Liver (tissue), 3 donors: ENCODE measurements at regions not wholly inside any gene's neighbourhood (a gene's known extent, or its start where the extent isn't known, plus 50 kb on each side); places are given as distances from the start of the nearest gene placed in this dataset.

Source experiments
- CTCF ChIP-seq: fragments of 150-350 bp; IDR thresholded peaks from 2 replicates; pipeline ENCODE4 v1.5.1; 2017; ENCODE audit warnings: improper control_type of control experiment, low read depth, low read length; ENCODE audit not compliant: missing input control
- EGR1 ChIP-seq, 2 donors: IDR thresholded peaks; 2 replicates each; pipeline ENCODE4 v1.6.1; 2016 to 2018; ENCODE audit warnings: antibody characterized with exemption in 2 of 2, low read depth in 2 of 2
- JUND ChIP-seq, 2 donors: IDR thresholded peaks; 2 replicates each; pipeline ENCODE4 v1.6.1; 2016; ENCODE audit warnings: antibody characterized with exemption in 2 of 2
- MAX ChIP-seq: IDR thresholded peaks from 2 replicates; pipeline ENCODE4 v1.6.1; 2016; ENCODE audit warnings: antibody characterized with exemption
- RAD21 ChIP-seq, 2 donors: IDR thresholded peaks; 2 replicates each; pipeline ENCODE4 v1.6.1; 2016; ENCODE audit warnings: antibody characterized with exemption in 2 of 2, mild to moderate bottlenecking in 2 of 2
- RXRA ChIP-seq, 2 donors: IDR thresholded peaks; 2 replicates each; pipeline ENCODE4 v1.6.1; 2017 to 2018; ENCODE audit warnings: antibody characterized with exemption in 2 of 2, mild to moderate bottlenecking in 1 of 2
- TAF1 ChIP-seq: conservative IDR thresholded peaks from 2 replicates; pipeline ENCODE4 v1.6.1; 2016; ENCODE audit warnings: antibody characterized with exemption, mild to moderate bottlenecking
- YY1 ChIP-seq: IDR thresholded peaks from 2 replicates; pipeline ENCODE4 v1.6.1; 2016; ENCODE audit warnings: antibody characterized with exemption, mild to moderate bottlenecking
- TF ChIP-seq, protein P1 (sequence below): IDR thresholded peaks from 2 replicates; pipeline ENCODE4 v1.6.1; 2016; ENCODE audit warnings: antibody characterized with exemption, mild to moderate bottlenecking
- TF ChIP-seq, protein P2 (sequence below): IDR thresholded peaks from 2 replicates; pipeline ENCODE4 v1.6.1; 2016; ENCODE audit warnings: antibody characterized with exemption
- donor health status: healthy.
- donor health status: healthy.

- TF ChIP-seq MAX (no peak), CTCF (no peak), EGR1 (IDR thresholded peaks at IDR 0.05; ENCODE audit: low read depth in 2 of 2) (no peak), RXRA (IDR thresholded peaks at IDR 0.05) (no peak), TAF1 (no peak), RAD21 (IDR thresholded peaks at IDR 0.05) (no peak), JUND (IDR thresholded peaks at IDR 0.05) (no peak), YY1 (no peak)
- TF ChIP-seq, protein P1, sequence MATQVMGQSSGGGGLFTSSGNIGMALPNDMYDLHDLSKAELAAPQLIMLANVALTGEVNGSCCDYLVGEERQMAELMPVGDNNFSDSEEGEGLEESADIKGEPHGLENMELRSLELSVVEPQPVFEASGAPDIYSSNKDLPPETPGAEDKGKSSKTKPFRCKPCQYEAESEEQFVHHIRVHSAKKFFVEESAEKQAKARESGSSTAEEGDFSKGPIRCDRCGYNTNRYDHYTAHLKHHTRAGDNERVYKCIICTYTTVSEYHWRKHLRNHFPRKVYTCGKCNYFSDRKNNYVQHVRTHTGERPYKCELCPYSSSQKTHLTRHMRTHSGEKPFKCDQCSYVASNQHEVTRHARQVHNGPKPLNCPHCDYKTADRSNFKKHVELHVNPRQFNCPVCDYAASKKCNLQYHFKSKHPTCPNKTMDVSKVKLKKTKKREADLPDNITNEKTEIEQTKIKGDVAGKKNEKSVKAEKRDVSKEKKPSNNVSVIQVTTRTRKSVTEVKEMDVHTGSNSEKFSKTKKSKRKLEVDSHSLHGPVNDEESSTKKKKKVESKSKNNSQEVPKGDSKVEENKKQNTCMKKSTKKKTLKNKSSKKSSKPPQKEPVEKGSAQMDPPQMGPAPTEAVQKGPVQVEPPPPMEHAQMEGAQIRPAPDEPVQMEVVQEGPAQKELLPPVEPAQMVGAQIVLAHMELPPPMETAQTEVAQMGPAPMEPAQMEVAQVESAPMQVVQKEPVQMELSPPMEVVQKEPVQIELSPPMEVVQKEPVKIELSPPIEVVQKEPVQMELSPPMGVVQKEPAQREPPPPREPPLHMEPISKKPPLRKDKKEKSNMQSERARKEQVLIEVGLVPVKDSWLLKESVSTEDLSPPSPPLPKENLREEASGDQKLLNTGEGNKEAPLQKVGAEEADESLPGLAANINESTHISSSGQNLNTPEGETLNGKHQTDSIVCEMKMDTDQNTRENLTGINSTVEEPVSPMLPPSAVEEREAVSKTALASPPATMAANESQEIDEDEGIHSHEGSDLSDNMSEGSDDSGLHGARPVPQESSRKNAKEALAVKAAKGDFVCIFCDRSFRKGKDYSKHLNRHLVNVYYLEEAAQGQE = no peak
- TF ChIP-seq, protein P2, sequence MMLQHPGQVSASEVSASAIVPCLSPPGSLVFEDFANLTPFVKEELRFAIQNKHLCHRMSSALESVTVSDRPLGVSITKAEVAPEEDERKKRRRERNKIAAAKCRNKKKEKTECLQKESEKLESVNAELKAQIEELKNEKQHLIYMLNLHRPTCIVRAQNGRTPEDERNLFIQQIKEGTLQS = no peak
Measured at GRCh38 chr10:36073796-36074345, 431.8 kb upstream of the FZD8 start.
